ENCODE measurements at regions not wholly inside any gene's neighbourhood (a gene's known extent, or its start where the extent isn't known, plus 50 kb on each side); places are given as distances from the start of the nearest gene placed in this dataset.

DNA sequence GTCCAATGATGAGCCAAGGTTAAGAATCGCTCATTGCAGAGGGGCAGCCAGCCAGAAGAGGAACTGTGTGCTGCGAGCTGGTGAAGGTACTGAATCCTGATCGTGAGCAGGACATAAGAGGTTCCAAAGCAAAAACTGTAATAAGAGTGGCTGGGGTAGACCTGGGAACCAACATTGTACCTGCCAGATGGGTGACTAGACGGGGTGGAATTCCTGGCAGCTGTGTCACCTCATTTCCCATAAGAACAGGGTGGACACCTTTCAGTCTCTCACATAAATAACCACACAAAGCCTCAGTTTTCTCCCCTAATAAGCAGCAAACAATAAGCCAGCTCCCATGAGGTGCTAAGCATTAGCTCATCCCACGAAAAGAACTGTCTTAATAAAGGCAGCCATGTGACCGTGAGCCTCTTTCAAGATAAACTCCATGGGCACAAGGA is 290.3 kb downstream of the SOX9 start:
- H3K27ac ChIP-seq (ENCODE audit: insufficient read depth, low read length) = no peak overlapping the region
- H3K9ac ChIP-seq (ENCODE audit: insufficient read depth, low read length) = no peak overlapping the region
- peak in 1 of 2 donors; percentile 67 for DNase-seq (ENCODE audit: low read depth in 2 of 2)
- no peaks in the 10 kb centered on the region for H3K79me2 ChIP-seq (ENCODE audit: control insufficient read depth, insufficient read depth, low read length)
- H3K4me2 ChIP-seq (ENCODE audit: extremely low read depth, insufficient read depth, low read length) = no peak overlapping the region
- no peaks in the 10 kb centered on the region for H4K20me1 ChIP-seq (ENCODE audit: control insufficient read depth, extremely low read depth, insufficient read depth, low read length)
- no peaks in the 10 kb centered on the region for H3K36me3 ChIP-seq (ENCODE audit: control insufficient read depth, insufficient read depth, low read length)
- H3K27me3 ChIP-seq (ENCODE audit: control insufficient read depth, insufficient read depth, low read length) = no peaks in the 10 kb centered on the region
- peaks cover 11% of the 10 kb centered on the region for H3K4me1 ChIP-seq (ENCODE audit: control insufficient read depth, extremely low read depth, insufficient read depth, low read length)
- H3K4me3 ChIP-seq (replicated peaks in 1 of 4; ENCODE audit: control extremely low read depth in 1 of 4, insufficient read depth in 1 of 4, low read depth in 3 of 4, low read length in 4 of 4) = no peak overlapping the region
- TF ChIP-seq, protein P1, sequence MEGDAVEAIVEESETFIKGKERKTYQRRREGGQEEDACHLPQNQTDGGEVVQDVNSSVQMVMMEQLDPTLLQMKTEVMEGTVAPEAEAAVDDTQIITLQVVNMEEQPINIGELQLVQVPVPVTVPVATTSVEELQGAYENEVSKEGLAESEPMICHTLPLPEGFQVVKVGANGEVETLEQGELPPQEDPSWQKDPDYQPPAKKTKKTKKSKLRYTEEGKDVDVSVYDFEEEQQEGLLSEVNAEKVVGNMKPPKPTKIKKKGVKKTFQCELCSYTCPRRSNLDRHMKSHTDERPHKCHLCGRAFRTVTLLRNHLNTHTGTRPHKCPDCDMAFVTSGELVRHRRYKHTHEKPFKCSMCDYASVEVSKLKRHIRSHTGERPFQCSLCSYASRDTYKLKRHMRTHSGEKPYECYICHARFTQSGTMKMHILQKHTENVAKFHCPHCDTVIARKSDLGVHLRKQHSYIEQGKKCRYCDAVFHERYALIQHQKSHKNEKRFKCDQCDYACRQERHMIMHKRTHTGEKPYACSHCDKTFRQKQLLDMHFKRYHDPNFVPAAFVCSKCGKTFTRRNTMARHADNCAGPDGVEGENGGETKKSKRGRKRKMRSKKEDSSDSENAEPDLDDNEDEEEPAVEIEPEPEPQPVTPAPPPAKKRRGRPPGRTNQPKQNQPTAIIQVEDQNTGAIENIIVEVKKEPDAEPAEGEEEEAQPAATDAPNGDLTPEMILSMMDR (conservative IDR thresholded peaks at IDR 0.05 in 1 of 2, IDR thresholded peaks at IDR 0.05 in 1 of 2; ENCODE audit: low read depth in 1 of 2, low read length in 2 of 2) = no peak
- TF ChIP-seq EZH2 (IDR thresholded peaks at IDR 0.05; ENCODE audit: low read length, missing control alignments) = no peak
- H2AFZ ChIP-seq (ENCODE audit: low read length) = no peak overlapping the region
- no peaks in the 10 kb centered on the region for H3K9me3 ChIP-seq (ENCODE audit: control insufficient read depth, insufficient read depth, low read depth, low read length)

DNA sequence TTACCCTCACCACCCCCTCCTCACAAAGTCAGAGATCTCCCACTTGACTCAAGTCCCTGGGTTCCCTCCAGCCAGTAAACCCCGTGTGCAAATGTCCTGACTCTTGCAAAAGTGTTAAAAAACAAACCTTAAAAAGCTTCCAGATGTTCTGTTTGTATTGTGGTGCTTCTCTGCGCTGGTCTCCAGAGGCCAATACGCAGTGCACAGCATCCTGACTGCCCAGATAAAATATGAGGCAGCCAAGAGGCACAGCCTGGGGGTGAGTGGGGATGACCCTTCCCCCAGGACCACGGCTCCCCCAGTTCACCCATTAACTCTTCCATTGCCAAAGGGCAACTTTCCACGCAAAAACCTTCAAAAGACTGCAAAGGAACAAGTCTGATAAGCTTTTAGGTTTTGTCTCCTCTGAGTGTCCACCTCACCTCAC is 291.8 kb downstream of the SOX9 start:
- TF ChIP-seq, protein P1 (conservative IDR thresholded peaks at IDR 0.05 in 1 of 2, IDR thresholded peaks at IDR 0.05 in 1 of 2; ENCODE audit: low read depth in 1 of 2, low read length in 2 of 2) = no peak
- TF ChIP-seq EZH2 (IDR thresholded peaks at IDR 0.05; ENCODE audit: low read length, missing control alignments) = no peak
- Histone ChIP-seq H3K27me3 (ENCODE audit: control insufficient read depth, insufficient read depth, low read length) (no peaks in the 10 kb centered on the region), H3K4me3 (replicated peaks in 1 of 4; ENCODE audit: control extremely low read depth in 1 of 4, insufficient read depth in 1 of 4, low read depth in 3 of 4, low read length in 4 of 4) (no peak overlapping the region), H2AFZ (ENCODE audit: low read length) (no peak overlapping the region), H3K9me3 (ENCODE audit: control insufficient read depth, insufficient read depth, low read depth, low read length) (no peaks in the 10 kb centered on the region), H3K27ac (ENCODE audit: insufficient read depth, low read length) (no peak overlapping the region), H3K36me3 (ENCODE audit: control insufficient read depth, insufficient read depth, low read length) (no peaks in the 10 kb centered on the region), H3K4me2 (ENCODE audit: extremely low read depth, insufficient read depth, low read length) (no peak overlapping the region), H4K20me1 (ENCODE audit: control insufficient read depth, extremely low read depth, insufficient read depth, low read length) (no peaks in the 10 kb centered on the region), H3K4me1 (ENCODE audit: control insufficient read depth, extremely low read depth, insufficient read depth, low read length) (peaks cover 8% of the 10 kb centered on the region), H3K9ac (ENCODE audit: insufficient read depth, low read length) (no peak overlapping the region), H3K79me2 (ENCODE audit: control insufficient read depth, insufficient read depth, low read length) (no peaks in the 10 kb centered on the region)
- peak in 1 of 2 donors; percentile 27 for DNase-seq (ENCODE audit: low read depth in 2 of 2)

DNA sequence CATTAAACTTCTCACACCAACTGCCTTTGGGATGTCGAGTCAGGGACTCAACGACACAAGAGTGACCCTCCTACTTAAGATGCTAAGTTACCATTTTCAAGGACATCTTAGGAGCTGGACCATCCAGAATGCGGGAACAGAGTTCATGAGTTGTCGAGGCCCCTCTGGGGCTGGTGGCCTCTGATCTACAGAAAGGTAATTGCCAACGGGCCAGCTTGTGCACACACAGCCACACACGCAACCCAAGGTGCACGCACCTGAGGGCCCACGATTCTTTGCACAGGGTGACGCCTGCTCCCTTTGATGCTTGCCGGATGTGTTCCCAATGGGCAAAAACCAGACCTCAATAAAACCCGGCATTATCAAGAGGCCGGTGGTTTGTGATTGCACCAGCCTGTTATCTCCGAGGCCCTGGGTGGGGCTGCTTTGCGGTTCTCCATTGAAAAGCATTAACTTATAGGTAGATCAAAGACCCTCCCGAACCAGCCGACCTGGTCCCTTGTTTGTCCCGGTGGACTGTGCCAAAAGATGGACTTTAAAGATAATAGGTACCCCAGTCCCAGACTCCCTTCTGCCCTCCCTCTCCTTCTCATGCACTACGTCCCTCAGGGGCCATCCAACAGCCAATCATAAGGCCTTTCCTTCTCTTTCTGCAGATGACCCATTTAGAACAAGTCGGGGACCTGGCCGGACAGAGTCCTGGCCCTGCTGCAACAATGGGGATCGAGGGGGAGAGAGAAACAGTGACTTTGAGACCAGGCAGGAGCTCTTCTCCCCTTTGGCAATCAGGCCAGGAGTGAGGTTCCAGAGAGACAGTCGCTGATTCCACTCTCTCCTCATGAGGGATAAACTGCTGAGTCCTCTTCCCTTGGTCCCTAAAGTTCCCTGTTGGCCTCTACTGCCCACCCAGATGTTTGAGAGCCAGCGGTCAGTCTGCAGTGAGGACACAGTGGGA is 292.5 kb downstream of the SOX9 start:
- H3K9ac ChIP-seq (ENCODE audit: insufficient read depth, low read length) = no peak overlapping the region
- no peak for TF ChIP-seq EZH2 (IDR thresholded peaks at IDR 0.05; ENCODE audit: low read length, missing control alignments)
- TF ChIP-seq, protein P1 (conservative IDR thresholded peaks at IDR 0.05 in 1 of 2, IDR thresholded peaks at IDR 0.05 in 1 of 2; ENCODE audit: low read depth in 1 of 2, low read length in 2 of 2) = no peak
- peaks cover under 1% of the 10 kb centered on the region for H3K4me1 ChIP-seq (ENCODE audit: control insufficient read depth, extremely low read depth, insufficient read depth, low read length)
- H4K20me1 ChIP-seq (ENCODE audit: control insufficient read depth, extremely low read depth, insufficient read depth, low read length) = no peaks in the 10 kb centered on the region
- H3K9me3 ChIP-seq (ENCODE audit: control insufficient read depth, insufficient read depth, low read depth, low read length) = no peaks in the 10 kb centered on the region
- H3K4me2 ChIP-seq (ENCODE audit: extremely low read depth, insufficient read depth, low read length) = no peak overlapping the region
- H3K36me3 ChIP-seq (ENCODE audit: control insufficient read depth, insufficient read depth, low read length) = no peaks in the 10 kb centered on the region
- H3K4me3 ChIP-seq (replicated peaks in 1 of 4; ENCODE audit: control extremely low read depth in 1 of 4, insufficient read depth in 1 of 4, low read depth in 3 of 4, low read length in 4 of 4) = no peak overlapping the region
- H2AFZ ChIP-seq (ENCODE audit: low read length) = no peak overlapping the region
- H3K79me2 ChIP-seq (ENCODE audit: control insufficient read depth, insufficient read depth, low read length) = no peaks in the 10 kb centered on the region
- H3K27me3 ChIP-seq (ENCODE audit: control insufficient read depth, insufficient read depth, low read length) = no peaks in the 10 kb centered on the region
- DNase-seq (ENCODE audit: low read depth in 2 of 2) = no peak
- no peak overlapping the region for H3K27ac ChIP-seq (ENCODE audit: insufficient read depth, low read length)

Measured in fibroblast of lung (primary cell).